ENCODE measurements at regions not wholly inside any gene's neighbourhood (a gene's known extent, or its start where the extent isn't known, plus 50 kb on each side); places are given as distances from the start of the nearest gene placed in this dataset.

DNA sequence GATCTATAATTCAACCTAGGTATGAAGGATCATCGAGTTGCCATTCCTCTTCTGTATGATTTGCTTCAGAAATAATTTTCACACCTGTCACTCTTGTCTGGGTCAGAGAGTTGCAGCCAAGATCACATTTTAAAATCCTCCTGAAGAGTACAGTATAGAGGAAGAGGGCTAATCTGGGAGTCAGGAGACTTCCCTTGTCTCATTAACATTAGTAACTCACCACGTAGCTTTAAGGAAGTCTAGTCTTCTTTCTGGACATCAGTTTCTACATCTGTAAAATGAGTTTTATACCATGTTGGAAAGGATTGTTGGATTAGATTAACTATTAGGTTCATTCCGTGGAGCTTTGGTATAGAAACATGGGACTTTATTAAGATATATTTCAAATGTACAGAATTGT lies 109.4 kb downstream of the TDRD15 start (continued):
- no peak for TF ChIP-seq SNAI1 (CRISPR knock-in tag; IDR thresholded peaks at IDR 0.05; ENCODE audit: borderline replicate concordance)
- TF ChIP-seq, protein P1, sequence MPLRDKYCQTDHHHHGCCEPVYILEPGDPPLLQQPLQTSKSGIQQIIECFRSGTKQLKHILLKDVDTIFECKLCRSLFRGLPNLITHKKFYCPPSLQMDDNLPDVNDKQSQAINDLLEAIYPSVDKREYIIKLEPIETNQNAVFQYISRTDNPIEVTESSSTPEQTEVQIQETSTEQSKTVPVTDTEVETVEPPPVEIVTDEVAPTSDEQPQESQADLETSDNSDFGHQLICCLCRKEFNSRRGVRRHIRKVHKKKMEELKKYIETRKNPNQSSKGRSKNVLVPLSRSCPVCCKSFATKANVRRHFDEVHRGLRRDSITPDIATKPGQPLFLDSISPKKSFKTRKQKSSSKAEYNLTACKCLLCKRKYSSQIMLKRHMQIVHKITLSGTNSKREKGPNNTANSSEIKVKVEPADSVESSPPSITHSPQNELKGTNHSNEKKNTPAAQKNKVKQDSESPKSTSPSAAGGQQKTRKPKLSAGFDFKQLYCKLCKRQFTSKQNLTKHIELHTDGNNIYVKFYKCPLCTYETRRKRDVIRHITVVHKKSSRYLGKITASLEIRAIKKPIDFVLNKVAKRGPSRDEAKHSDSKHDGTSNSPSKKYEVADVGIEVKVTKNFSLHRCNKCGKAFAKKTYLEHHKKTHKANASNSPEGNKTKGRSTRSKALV (CRISPR knock-in tag; IDR thresholded peaks at IDR 0.05): no peak
- TF ChIP-seq PHF20 (CRISPR knock-in tag; IDR thresholded peaks at IDR 0.05): no peak

DNA sequence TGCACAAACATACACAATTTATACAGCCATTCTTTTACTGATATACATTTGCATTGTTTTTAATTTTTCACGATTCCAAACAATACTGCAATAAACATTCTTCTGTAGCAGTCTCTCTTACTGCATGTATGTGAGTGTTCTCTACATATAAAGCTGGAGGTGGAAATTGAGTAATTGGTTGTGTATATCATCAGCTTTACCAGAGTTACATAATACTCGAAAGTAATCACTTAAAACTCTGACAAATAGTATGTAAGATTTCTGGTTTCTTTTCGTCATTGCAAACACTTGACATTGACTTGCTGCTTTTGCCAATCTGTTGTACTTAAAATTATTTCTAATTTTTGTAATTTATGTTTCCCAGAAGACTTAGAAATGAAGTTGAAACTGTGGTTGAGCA lies 110.2 kb downstream of the TDRD15 start:
- ChIA-PET CTCF (ENCODE audit: low intra/inter-chr PET ratio, low total read pairs) (no interaction called here), POLR2A (no interaction called here)
- intact Hi-C loops (cut with micrococcal nuclease; ENCODE audit: unreplicated experiment): no loop called here
- ATAC-seq (no peak), FAIRE-seq (no peak), DNase-seq (ENCODE audit: low spot score) (no peak)
- H3K9me3 ChIP-seq (ENCODE audit: low read length): no peaks in the 10 kb centered on the region
- H3K4me2 ChIP-seq (ENCODE audit: low read depth, low read length): no peak overlapping the region
- H3K4me3 ChIP-seq (replicated peaks in 1 of 3; ENCODE audit: insufficient read depth in 1 of 3, low read depth in 2 of 3, low read length in 3 of 3): no peak overlapping the region
- H3K27me3 ChIP-seq (ENCODE audit: control insufficient read depth in 1 of 2, insufficient read depth in 2 of 2, low read length in 2 of 2): no peaks in the 10 kb centered on the region
- no peaks in the 10 kb centered on the region for H3K36me3 ChIP-seq (replicated peaks in 1 of 2; ENCODE audit: control insufficient read depth in 1 of 2, insufficient read depth in 2 of 2, low read length in 2 of 2)
- no peak overlapping the region for H2AFZ ChIP-seq (ENCODE audit: low read length)
- no peak overlapping the region for H3K27ac ChIP-seq (ENCODE audit: extremely low read length, insufficient read depth, low read length)
- no TSS peak for BruUV-seq (replicated peaks)
- no peaks in the 10 kb centered on the region for H3K79me2 ChIP-seq (ENCODE audit: insufficient read depth, low read length)
- TF ChIP-seq PHF21A (CRISPR knock-in tag; IDR thresholded peaks at IDR 0.05) (no peak), ZNF790 (CRISPR knock-in tag; IDR thresholded peaks at IDR 0.05; ENCODE audit: borderline replicate concordance) (no peak), ZNF660 (CRISPR knock-in tag; IDR thresholded peaks at IDR 0.05; ENCODE audit: borderline replicate concordance, low read depth) (no peak), CBX1 (IDR thresholded peaks at IDR 0.05; ENCODE audit: low read depth) (no peak), IKZF4 (CRISPR knock-in tag; IDR thresholded peaks at IDR 0.05; ENCODE audit: borderline replicate concordance, low read depth, not compliant biosample characterization) (no peak), ZBTB8A (CRISPR knock-in tag; IDR thresholded peaks at IDR 0.05; ENCODE audit: borderline replicate concordance, low read depth) (no peak)
- no peaks in the 10 kb centered on the region for H3K4me1 ChIP-seq (ENCODE audit: insufficient read depth, low read length)
- in situ Hi-C loops (cut with HindIII; ENCODE audit: extremely low pct_ligation_motif_present, low pct_unique_long_range_greater_than_20kb): no loop called here
- no peaks in the 10 kb centered on the region for H4K20me1 ChIP-seq (ENCODE audit: insufficient read depth, low read length)
- WGBS (ENCODE audit: low lambda C conversion rate): 7% methylated on average over 3 of the region's 3 CpGs
- H3K9ac ChIP-seq (ENCODE audit: insufficient read depth, low read depth, low read length): no peak overlapping the region

All from HepG2 (cell line).